GM12891 (cell line): ENCODE measurements at regions not wholly inside any gene's neighbourhood (a gene's known extent, or its start where the extent isn't known, plus 50 kb on each side); places are given as distances from the start of the nearest gene placed in this dataset.

Experiments
- POLR2A ChIP-seq: IDR thresholded peaks from 2 replicates; pipeline ENCODE4 v1.6.1; 2011; ENCODE audit warnings: low read depth, low read length, control low read depth
- POLR2AphosphoS5 ChIP-seq: IDR thresholded peaks from 2 replicates; pipeline ENCODE4 v1.6.1; 2011; ENCODE audit warnings: low read depth, low read length, control low read depth
- SPI1 ChIP-seq: IDR thresholded peaks from 2 replicates; pipeline ENCODE4 v1.6.1; 2011; ENCODE audit warnings: low read depth, low read length, control low read depth
- TAF1 ChIP-seq: IDR thresholded peaks from 2 replicates; pipeline ENCODE4 v1.6.1; 2011; ENCODE audit warnings: low read depth, low read length, control low read depth

DNA sequence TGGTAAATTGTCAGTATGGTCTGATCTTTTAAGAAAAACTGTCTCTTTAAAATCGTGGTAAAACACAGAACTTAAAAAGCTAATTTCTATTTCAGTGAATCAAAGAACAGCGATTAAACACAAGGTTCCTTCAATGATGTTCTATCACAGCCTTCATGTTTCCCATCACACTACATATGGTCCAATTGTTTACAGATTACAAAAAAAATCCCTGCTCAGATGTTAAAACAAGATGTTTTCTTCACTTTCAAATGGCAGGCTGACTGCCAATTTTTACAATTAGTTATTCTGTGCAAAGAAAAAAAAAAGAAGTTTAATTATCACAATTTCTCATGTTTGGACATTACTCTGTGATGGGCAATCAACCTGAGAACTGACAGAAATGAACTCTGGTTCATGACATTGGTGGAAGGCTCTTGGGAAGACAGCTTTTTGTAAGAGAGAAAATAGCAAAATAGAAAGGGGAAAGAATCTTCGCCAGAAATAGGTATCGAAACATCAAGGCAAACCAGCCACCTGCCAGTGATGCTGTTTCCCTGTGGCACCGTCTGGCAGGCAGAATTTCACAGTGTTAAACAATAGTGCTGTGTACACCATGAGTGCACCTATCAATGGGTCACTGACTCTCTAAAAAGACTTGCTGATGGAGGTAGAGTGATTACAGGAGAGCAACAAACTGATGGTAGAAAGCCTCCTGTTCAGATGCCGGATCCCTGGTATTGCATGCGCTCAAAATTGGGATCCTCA, 1020.0 kb upstream of the ARRDC3 start:
- TF ChIP-seq POLR2AphosphoS5 (no peak), POLR2A (no peak), TAF1 (no peak), SPI1 (no peak)
